ENCODE measurements at regions not wholly inside any gene's neighbourhood (a gene's known extent, or its start where the extent isn't known, plus 50 kb on each side); places are given as distances from the start of the nearest gene placed in this dataset.

DNA sequence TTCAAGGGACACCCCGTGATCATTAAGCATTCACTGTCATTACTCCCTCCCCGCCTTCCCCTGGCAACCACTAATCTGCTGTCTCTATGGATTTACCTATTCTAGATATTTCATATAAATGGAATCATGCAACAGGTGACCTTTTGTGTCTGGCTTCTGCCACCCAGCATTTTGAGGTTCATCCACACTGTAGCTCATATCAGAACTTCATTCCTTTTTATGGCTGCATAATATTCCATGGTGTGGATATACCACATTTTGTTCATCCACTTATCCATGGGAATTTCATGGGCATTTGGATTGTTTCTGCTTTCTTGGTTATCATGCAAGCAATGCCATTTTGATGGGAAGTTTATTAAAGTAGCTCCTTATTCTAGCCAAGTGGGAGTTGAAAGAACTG, 184.2 kb upstream of the VASH1 start:
- DNase-seq (ENCODE audit: low spot score) (no peak), ATAC-seq (ENCODE audit: low FRiP score) (no peak)
- TF ChIP-seq, protein P1, sequence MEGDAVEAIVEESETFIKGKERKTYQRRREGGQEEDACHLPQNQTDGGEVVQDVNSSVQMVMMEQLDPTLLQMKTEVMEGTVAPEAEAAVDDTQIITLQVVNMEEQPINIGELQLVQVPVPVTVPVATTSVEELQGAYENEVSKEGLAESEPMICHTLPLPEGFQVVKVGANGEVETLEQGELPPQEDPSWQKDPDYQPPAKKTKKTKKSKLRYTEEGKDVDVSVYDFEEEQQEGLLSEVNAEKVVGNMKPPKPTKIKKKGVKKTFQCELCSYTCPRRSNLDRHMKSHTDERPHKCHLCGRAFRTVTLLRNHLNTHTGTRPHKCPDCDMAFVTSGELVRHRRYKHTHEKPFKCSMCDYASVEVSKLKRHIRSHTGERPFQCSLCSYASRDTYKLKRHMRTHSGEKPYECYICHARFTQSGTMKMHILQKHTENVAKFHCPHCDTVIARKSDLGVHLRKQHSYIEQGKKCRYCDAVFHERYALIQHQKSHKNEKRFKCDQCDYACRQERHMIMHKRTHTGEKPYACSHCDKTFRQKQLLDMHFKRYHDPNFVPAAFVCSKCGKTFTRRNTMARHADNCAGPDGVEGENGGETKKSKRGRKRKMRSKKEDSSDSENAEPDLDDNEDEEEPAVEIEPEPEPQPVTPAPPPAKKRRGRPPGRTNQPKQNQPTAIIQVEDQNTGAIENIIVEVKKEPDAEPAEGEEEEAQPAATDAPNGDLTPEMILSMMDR (IDR thresholded peaks at IDR 0.05): no peak

DNA sequence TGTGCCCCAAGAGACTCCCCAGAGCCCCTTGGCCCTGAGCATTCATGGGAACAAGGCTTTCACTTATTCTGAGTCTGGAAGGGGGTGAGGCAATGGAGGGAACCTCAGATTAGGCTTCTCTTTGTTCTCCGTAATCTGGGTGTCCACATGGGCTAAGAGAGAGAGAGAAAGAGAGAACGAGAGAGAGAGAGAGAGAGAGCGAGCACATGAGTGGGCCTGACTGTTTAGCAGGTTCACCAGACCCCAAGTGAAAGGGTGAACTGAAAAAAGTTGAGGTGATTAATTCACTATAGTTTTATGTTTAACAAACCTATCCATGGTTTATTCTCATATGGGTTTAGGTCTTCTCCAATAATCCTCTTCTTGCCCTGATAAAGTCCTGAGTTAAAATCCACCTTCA, 183.4 kb upstream of the VASH1 start:
- TF ChIP-seq, protein P1 (IDR thresholded peaks at IDR 0.05): no peak
- ATAC-seq (ENCODE audit: low FRiP score) (no peak), DNase-seq (ENCODE audit: low spot score) (no peak)

DNA sequence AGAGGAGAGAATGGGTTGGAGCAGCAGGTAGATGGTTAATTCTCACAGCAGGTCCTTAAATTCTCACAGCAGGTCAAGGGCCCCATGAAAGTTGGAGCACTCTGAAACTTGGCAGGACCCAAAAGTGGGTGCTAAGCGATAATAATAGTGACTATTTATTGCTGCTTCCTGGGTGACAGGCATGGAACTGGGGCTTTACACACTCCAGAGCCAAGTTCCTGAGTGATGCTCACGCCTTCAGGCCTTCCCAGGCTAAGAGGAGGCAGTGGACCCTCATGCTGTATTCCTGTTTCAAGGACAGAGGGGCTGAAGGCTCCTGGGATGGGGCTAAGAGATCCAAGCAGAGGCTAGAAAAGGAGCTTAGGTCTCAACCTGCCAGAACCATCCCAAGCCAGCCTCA, 180.9 kb upstream of the VASH1 start:
- TF ChIP-seq, protein P1 (IDR thresholded peaks at IDR 0.05): no peak
- DNase-seq (ENCODE audit: low spot score): no peak
- no peak for ATAC-seq (ENCODE audit: low FRiP score)

DNA sequence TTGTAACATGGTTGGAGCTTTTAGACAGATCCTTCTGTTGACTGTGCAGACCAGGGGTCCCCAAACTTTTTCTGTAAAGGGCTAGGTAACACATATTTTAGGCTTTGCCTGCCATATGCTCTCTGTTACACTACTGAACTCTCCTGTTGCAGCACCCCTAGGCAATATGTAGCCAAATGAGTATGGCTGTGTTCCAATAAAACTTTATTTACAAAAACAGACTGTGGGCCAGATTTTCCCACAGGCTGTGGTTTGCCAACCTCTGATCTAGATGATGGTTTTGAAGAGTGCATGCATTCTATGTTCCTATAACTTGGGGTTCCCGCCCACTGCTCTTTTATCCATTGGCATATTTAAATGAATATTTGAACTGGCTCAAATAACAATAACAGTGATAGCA, 180.3 kb upstream of the VASH1 start:
- ATAC-seq (ENCODE audit: low FRiP score): no peak
- no peak for DNase-seq (ENCODE audit: low spot score)
- TF ChIP-seq, protein P1 (IDR thresholded peaks at IDR 0.05): no peak

DNA sequence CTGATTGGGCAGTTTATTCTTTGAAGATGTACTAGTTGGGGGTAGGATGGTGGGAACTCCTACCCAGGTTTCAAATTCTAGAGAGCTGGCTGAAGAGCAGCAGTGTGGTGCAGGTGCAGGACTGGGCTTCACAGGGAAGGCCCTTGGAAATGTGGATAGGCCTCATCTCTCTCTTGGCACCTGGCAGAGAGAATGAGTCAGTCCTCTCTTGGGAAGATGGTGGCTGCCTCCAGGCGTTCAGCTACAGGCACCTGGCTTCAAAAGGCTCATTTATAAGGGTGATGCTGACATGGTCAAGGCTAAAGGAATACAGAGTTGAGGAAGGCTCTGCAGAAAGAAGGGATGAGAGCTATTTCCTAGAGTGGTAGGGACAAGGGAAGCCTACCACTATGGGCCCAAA, 179.7 kb upstream of the VASH1 start:
- TF ChIP-seq, protein P1 (IDR thresholded peaks at IDR 0.05): no peak
- no peak for ATAC-seq (ENCODE audit: low FRiP score)
- DNase-seq (ENCODE audit: low spot score): no peak

DNA sequence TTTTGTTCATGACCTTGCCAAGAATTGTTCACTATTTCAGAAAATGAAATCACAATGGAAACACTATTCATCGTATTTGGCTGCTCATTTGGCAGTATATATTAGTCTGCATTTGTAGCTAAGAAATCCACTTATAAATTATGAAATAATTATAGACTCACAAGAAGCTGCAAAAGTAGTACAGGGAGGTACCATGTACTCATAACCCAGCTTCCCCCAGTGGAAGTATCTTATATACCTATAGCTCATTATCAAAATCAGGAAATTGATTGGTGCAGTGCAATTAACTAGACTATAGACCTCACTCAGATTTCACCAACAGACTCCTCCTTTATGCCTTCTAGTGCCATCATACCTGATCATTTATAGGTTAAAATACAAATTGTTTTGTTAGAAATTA, 178.8 kb upstream of the VASH1 start:
- DNase-seq (ENCODE audit: low spot score): no peak
- TF ChIP-seq, protein P1 (IDR thresholded peaks at IDR 0.05): no peak
- no peak for ATAC-seq (ENCODE audit: low FRiP score)

DNA sequence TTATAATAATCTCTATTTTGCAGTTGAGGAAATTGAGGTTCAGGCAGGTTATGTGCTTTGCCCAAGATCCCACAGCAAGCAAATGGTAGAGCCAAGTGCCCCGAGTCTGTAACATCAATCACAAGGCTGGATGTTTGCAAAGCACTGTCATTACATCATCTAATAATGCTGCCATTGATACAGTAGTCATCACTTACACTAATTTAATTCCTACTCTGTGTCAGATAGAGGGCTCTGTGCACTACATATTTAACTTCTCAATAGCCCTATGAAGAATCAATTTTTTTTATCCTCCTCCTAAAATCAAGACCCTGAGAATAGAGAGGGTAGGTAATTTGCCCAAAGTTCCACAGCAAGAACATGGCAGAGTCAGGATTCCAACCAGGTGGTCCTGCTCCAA, 178.1 kb upstream of the VASH1 start:
- DNase-seq (ENCODE audit: low spot score) (no peak), ATAC-seq (ENCODE audit: low FRiP score) (no peak)
- TF ChIP-seq, protein P1 (IDR thresholded peaks at IDR 0.05): no peak

Data from omental fat pad (tissue), 3 donors.